ENCODE measurements at regions not wholly inside any gene's neighbourhood (a gene's known extent, or its start where the extent isn't known, plus 50 kb on each side); places are given as distances from the start of the nearest gene placed in this dataset.

GRCh38 chr4:12270546-12270945 lies 841.9 kb upstream of the HS3ST1 start:
- H3K4me1 ChIP-seq (ENCODE audit: insufficient read depth, insufficient read length): no peaks in the 10 kb centered on the region
- no peak for TF ChIP-seq YY1 (IDR thresholded peaks at IDR 0.05; ENCODE audit: insufficient read depth, insufficient read length)
- no peak for TF ChIP-seq ZNF274 (IDR thresholded peaks at IDR 0.05; ENCODE audit: low read depth, low read length)
- no peak overlapping the region for H3K4me3 ChIP-seq (ENCODE audit: insufficient read length, low read depth)
- H3K9me3 ChIP-seq (ENCODE audit: insufficient read depth, low read length): no peaks in the 10 kb centered on the region
- no peak overlapping the region for H3K9ac ChIP-seq (ENCODE audit: insufficient read length, low read depth)
- no peak for DNase-seq (ENCODE audit: low read depth, low spot score)
- H3K27me3 ChIP-seq (ENCODE audit: insufficient read depth, insufficient read length): no peaks in the 10 kb centered on the region
- H3K36me3 ChIP-seq (ENCODE audit: insufficient read depth, insufficient read length, low read length): no peaks in the 10 kb centered on the region

- H3K4me3 ChIP-seq (ENCODE audit: insufficient read length, low read depth): no peak overlapping the region
- H3K27me3 ChIP-seq (ENCODE audit: insufficient read depth, insufficient read length): no peaks in the 10 kb centered on the region
- H3K9ac ChIP-seq (ENCODE audit: insufficient read length, low read depth): no peak overlapping the region
- no peak for DNase-seq (ENCODE audit: low read depth, low spot score)
- H3K36me3 ChIP-seq (ENCODE audit: insufficient read depth, insufficient read length, low read length): no peaks in the 10 kb centered on the region
- no peak for TF ChIP-seq YY1 (IDR thresholded peaks at IDR 0.05; ENCODE audit: insufficient read depth, insufficient read length)
- no peak for TF ChIP-seq SUZ12 (IDR thresholded peaks at IDR 0.05; ENCODE audit: extremely low read depth, insufficient read depth, insufficient read length)
- no peak for TF ChIP-seq ZNF274 (IDR thresholded peaks at IDR 0.05; ENCODE audit: low read depth, low read length)
- H3K9me3 ChIP-seq (ENCODE audit: insufficient read depth, low read length): no peaks in the 10 kb centered on the region
- H3K4me1 ChIP-seq (ENCODE audit: insufficient read depth, insufficient read length): no peaks in the 10 kb centered on the region
These were observed 836.9 kb upstream of the HS3ST1 start for GRCh38 chr4:12265554-12265953.

GRCh38 chr4:12260453-12260852 lies 831.8 kb upstream of the HS3ST1 start:
- no peak for TF ChIP-seq ZNF274 (IDR thresholded peaks at IDR 0.05; ENCODE audit: low read depth, low read length)
- TF ChIP-seq SUZ12 (IDR thresholded peaks at IDR 0.05; ENCODE audit: extremely low read depth, insufficient read depth, insufficient read length): no peak
- no peak for TF ChIP-seq YY1 (IDR thresholded peaks at IDR 0.05; ENCODE audit: insufficient read depth, insufficient read length)
- DNase-seq (ENCODE audit: low read depth, low spot score): no peak
- no peaks in the 10 kb centered on the region for H3K27me3 ChIP-seq (ENCODE audit: insufficient read depth, insufficient read length)
- H3K4me3 ChIP-seq (ENCODE audit: insufficient read length, low read depth): no peak overlapping the region
- no peak overlapping the region for H3K9ac ChIP-seq (ENCODE audit: insufficient read length, low read depth)
- H3K4me1 ChIP-seq (ENCODE audit: insufficient read depth, insufficient read length): no peaks in the 10 kb centered on the region
- no peaks in the 10 kb centered on the region for H3K9me3 ChIP-seq (ENCODE audit: insufficient read depth, low read length)
- H3K36me3 ChIP-seq (ENCODE audit: insufficient read depth, insufficient read length, low read length): no peaks in the 10 kb centered on the region

- Histone ChIP-seq H3K36me3 (ENCODE audit: insufficient read depth, insufficient read length, low read length) (no peaks in the 10 kb centered on the region), H3K4me1 (ENCODE audit: insufficient read depth, insufficient read length) (no peaks in the 10 kb centered on the region), H3K27me3 (ENCODE audit: insufficient read depth, insufficient read length) (no peaks in the 10 kb centered on the region), H3K4me3 (ENCODE audit: insufficient read length, low read depth) (no peak overlapping the region), H3K9ac (ENCODE audit: insufficient read length, low read depth) (no peak overlapping the region), H3K9me3 (ENCODE audit: insufficient read depth, low read length) (no peaks in the 10 kb centered on the region)
- DNase-seq (ENCODE audit: low read depth, low spot score): no peak
- no peak for TF ChIP-seq YY1 (IDR thresholded peaks at IDR 0.05; ENCODE audit: insufficient read depth, insufficient read length)
- TF ChIP-seq SUZ12 (IDR thresholded peaks at IDR 0.05; ENCODE audit: extremely low read depth, insufficient read depth, insufficient read length): no peak
- no peak for TF ChIP-seq ZNF274 (IDR thresholded peaks at IDR 0.05; ENCODE audit: low read depth, low read length)
These were observed 816.3 kb upstream of the HS3ST1 start for GRCh38 chr4:12244973-12245372.

- no peaks in the 10 kb centered on the region for H3K27me3 ChIP-seq (ENCODE audit: insufficient read depth, insufficient read length)
These were observed 813.7 kb upstream of the HS3ST1 start for GRCh38 chr4:12242354-12242753.

GRCh38 chr4:12239897-12240636 lies 811.4 kb upstream of the HS3ST1 start:
- no peaks in the 10 kb centered on the region for H3K4me1 ChIP-seq (ENCODE audit: insufficient read depth, insufficient read length)
- H3K4me3 ChIP-seq (ENCODE audit: insufficient read length, low read depth): no peak overlapping the region
- H3K36me3 ChIP-seq (ENCODE audit: insufficient read depth, insufficient read length, low read length): no peaks in the 10 kb centered on the region
- H3K9me3 ChIP-seq (ENCODE audit: insufficient read depth, low read length): no peaks in the 10 kb centered on the region
- no peak for TF ChIP-seq SUZ12 (IDR thresholded peaks at IDR 0.05; ENCODE audit: extremely low read depth, insufficient read depth, insufficient read length)
- TF ChIP-seq ZNF274 (IDR thresholded peaks at IDR 0.05; ENCODE audit: low read depth, low read length): no peak
- TF ChIP-seq YY1 (IDR thresholded peaks at IDR 0.05; ENCODE audit: insufficient read depth, insufficient read length): no peak
- no peak for DNase-seq (ENCODE audit: low read depth, low spot score)
- no peaks in the 10 kb centered on the region for H3K27me3 ChIP-seq (ENCODE audit: insufficient read depth, insufficient read length)
- H3K9ac ChIP-seq (ENCODE audit: insufficient read length, low read depth): no peak overlapping the region

More at GRCh38 chr4:12242354-12242753, 813.7 kb upstream of the HS3ST1 start:
- Histone ChIP-seq H3K9me3 (ENCODE audit: insufficient read depth, low read length) (no peaks in the 10 kb centered on the region), H3K9ac (ENCODE audit: insufficient read length, low read depth) (no peak overlapping the region), H3K4me3 (ENCODE audit: insufficient read length, low read depth) (no peak overlapping the region), H3K36me3 (ENCODE audit: insufficient read depth, insufficient read length, low read length) (no peaks in the 10 kb centered on the region), H3K4me1 (ENCODE audit: insufficient read depth, insufficient read length) (no peaks in the 10 kb centered on the region)
- DNase-seq (ENCODE audit: low read depth, low spot score): no peak
- TF ChIP-seq YY1 (IDR thresholded peaks at IDR 0.05; ENCODE audit: insufficient read depth, insufficient read length) (no peak), ZNF274 (IDR thresholded peaks at IDR 0.05; ENCODE audit: low read depth, low read length) (no peak), SUZ12 (IDR thresholded peaks at IDR 0.05; ENCODE audit: extremely low read depth, insufficient read depth, insufficient read length) (no peak)

- H3K4me3 ChIP-seq (ENCODE audit: insufficient read length, low read depth): no peak overlapping the region
- TF ChIP-seq YY1 (IDR thresholded peaks at IDR 0.05; ENCODE audit: insufficient read depth, insufficient read length) (no peak), ZNF274 (IDR thresholded peaks at IDR 0.05; ENCODE audit: low read depth, low read length) (no peak), SUZ12 (IDR thresholded peaks at IDR 0.05; ENCODE audit: extremely low read depth, insufficient read depth, insufficient read length) (no peak)
These were observed 802.4 kb upstream of the HS3ST1 start for GRCh38 chr4:12231098-12231497.

More at GRCh38 chr4:12231098-12231497, 802.4 kb upstream of the HS3ST1 start:
- H3K27me3 ChIP-seq (ENCODE audit: insufficient read depth, insufficient read length): no peaks in the 10 kb centered on the region
- H3K9ac ChIP-seq (ENCODE audit: insufficient read length, low read depth): no peak overlapping the region
- H3K9me3 ChIP-seq (ENCODE audit: insufficient read depth, low read length): no peaks in the 10 kb centered on the region
- no peaks in the 10 kb centered on the region for H3K4me1 ChIP-seq (ENCODE audit: insufficient read depth, insufficient read length)
- no peak for DNase-seq (ENCODE audit: low read depth, low spot score)
- H3K36me3 ChIP-seq (ENCODE audit: insufficient read depth, insufficient read length, low read length): no peaks in the 10 kb centered on the region

Measured in NT2/D1 (cell line).